Nucleus accumbens (tissue), 56 donors: ENCODE measurements at regions not wholly inside any gene's neighbourhood (a gene's known extent, or its start where the extent isn't known, plus 50 kb on each side); places are given as distances from the start of the nearest gene placed in this dataset.

Experiments
- DNase-seq, 56 donors: peaks; one replicate each; lab custom pipeline; 2025; lab: John Stamatoyannopoulos, UW

GRCh38 chr3:102529452-102529851, 94.6 kb downstream of the ZPLD1 start:
- no peak for DNase-seq

GRCh38 chr3:102530415-102531181, 95.8 kb downstream of the ZPLD1 start:
- DNase-seq: no peak

- no peak for DNase-seq
Measured at GRCh38 chr3:102531686-102532085, 96.9 kb downstream of the ZPLD1 start.

GRCh38 chr3:102532901-102533300, 98.1 kb downstream of the ZPLD1 start:
- DNase-seq: no peak

- DNase-seq: no peak
Measured at GRCh38 chr3:102533784-102534183, 99.0 kb downstream of the ZPLD1 start.

GRCh38 chr3:102536456-102536855, 101.6 kb downstream of the ZPLD1 start:
- peak in 16 of 56 donors; percentile 1 to 24 (median 6) for DNase-seq

GRCh38 chr3:102537123-102537522, 102.3 kb downstream of the ZPLD1 start:
- DNase-seq: no peak

GRCh38 chr3:102544741-102545140, 109.9 kb downstream of the ZPLD1 start:
- DNase-seq: no peak

GRCh38 chr3:102545276-102545675, 110.5 kb downstream of the ZPLD1 start:
- no peak for DNase-seq

- DNase-seq: no peak
Measured at GRCh38 chr3:102553876-102554275, 119.1 kb downstream of the ZPLD1 start.

- no peak for DNase-seq
Measured at GRCh38 chr3:102570511-102570910, 135.7 kb downstream of the ZPLD1 start.

- no peak for DNase-seq
Measured at GRCh38 chr3:102571006-102571405, 136.2 kb downstream of the ZPLD1 start.

- DNase-seq: no peak
Measured at GRCh38 chr3:102571720-102572384, 137.0 kb downstream of the ZPLD1 start.

GRCh38 chr3:102573483-102574028, 138.7 kb downstream of the ZPLD1 start:
- no peak for DNase-seq

GRCh38 chr3:102574355-102574754, 139.5 kb downstream of the ZPLD1 start:
- no peak for DNase-seq

- DNase-seq: no peak
Measured at GRCh38 chr3:102576651-102577050, 141.8 kb downstream of the ZPLD1 start.

- no peak for DNase-seq
Measured at GRCh38 chr3:102577082-102577789, 142.4 kb downstream of the ZPLD1 start.

- no peak for DNase-seq
Measured at GRCh38 chr3:102580760-102581159, 145.9 kb downstream of the ZPLD1 start.

GRCh38 chr3:102586485-102586884, 151.7 kb downstream of the ZPLD1 start:
- no peak for DNase-seq

GRCh38 chr3:102593812-102594602, 159.2 kb downstream of the ZPLD1 start:
- DNase-seq: no peak
